Heart left ventricle (tissue), 13 donors: ENCODE measurements at regions not wholly inside any gene's neighbourhood (a gene's known extent, or its start where the extent isn't known, plus 50 kb on each side); places are given as distances from the start of the nearest gene placed in this dataset.

Experiments used
- POLR2A ChIP-seq, 2 donors: fragments of 450-650 bp; IDR thresholded peaks; one replicate each; pipeline ENCODE4 v1.6.1; 2017; ENCODE audit warnings: antibody characterized with exemption in 2 of 2, mild to moderate bottlenecking in 2 of 2, moderate library complexity in 2 of 2
- TF ChIP-seq, protein P1 (sequence below), 12 donors: fragments of 200-600 bp; sonication (generic) in 4 of 12; IDR thresholded peaks; one replicate each; pipeline versions ENCODE4 v1.5.0 to v1.8.0; 2018 to 2022; ENCODE audit warnings: antibody characterized with exemption in 12 of 12, mild to moderate bottlenecking in 5 of 12
- donor health status: ischemic (EF 13 %, LVEDD 7.1; RV severe dilation, severe dysfunction).
- donor health status: DM: no; HTN: yes; CAD: no.
- donor health status: DM: no; HTN: no; CAD: no.
- donor health status: ischemic (EF 25% LVEDD 6.9; RV normal size, moderate dysfunction).
- donor health status: ischemic (EF 25% LVEDD 5.7; RV mildly dilated, moderate dysfunction).
- donor health status: ischemic (EF 35%, LVEDD 5.7; RV mildly dilated, moderate dysfunction).
- donor health status: nonischemic (EF 11% LVEDD 7.7; RV severe dilation, severe dysfunction).
- donor health status: DM: yes; HTN: yes; CAD: no.
- donor health status: PGD.
- donor health status: ischemic (EF 29% LVEDD 5.4; RV normal size, mild dysfunction).
- donor health status: nonischemic (EF 23%, LVEDD 6.1; RV moderate dilation, normal function).

DNA sequence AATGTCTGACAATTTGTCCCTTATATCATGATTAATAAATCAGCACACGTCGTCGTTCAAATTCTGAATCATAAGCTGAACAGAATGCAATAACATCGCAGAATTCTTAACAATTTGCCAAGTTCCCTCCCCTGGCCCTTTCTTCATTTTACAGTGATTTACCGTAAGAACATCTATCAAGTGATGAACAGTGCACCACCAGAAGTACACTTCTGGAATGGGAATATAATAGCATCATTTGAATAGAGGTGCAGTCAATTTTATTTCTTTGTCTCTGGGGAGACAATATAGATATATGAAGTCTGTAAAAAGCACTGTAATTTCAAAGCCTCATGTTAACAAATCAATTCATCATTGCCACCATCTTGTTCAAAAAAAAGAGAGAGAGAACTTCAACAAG, 145.1 kb upstream of the SMLR1 start:
- no peak for TF ChIP-seq POLR2A (IDR thresholded peaks at IDR 0.05)
- TF ChIP-seq, protein P1, sequence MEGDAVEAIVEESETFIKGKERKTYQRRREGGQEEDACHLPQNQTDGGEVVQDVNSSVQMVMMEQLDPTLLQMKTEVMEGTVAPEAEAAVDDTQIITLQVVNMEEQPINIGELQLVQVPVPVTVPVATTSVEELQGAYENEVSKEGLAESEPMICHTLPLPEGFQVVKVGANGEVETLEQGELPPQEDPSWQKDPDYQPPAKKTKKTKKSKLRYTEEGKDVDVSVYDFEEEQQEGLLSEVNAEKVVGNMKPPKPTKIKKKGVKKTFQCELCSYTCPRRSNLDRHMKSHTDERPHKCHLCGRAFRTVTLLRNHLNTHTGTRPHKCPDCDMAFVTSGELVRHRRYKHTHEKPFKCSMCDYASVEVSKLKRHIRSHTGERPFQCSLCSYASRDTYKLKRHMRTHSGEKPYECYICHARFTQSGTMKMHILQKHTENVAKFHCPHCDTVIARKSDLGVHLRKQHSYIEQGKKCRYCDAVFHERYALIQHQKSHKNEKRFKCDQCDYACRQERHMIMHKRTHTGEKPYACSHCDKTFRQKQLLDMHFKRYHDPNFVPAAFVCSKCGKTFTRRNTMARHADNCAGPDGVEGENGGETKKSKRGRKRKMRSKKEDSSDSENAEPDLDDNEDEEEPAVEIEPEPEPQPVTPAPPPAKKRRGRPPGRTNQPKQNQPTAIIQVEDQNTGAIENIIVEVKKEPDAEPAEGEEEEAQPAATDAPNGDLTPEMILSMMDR (IDR thresholded peaks at IDR 0.05) = no peak
